ENCODE measurements at regions not wholly inside any gene's neighbourhood (a gene's known extent, or its start where the extent isn't known, plus 50 kb on each side); places are given as distances from the start of the nearest gene placed in this dataset.

GRCh38 chr20:8964959-8965562 is 103.8 kb upstream of the PLCB4 start:
- Histone ChIP-seq H3K9me3 (ENCODE audit: control insufficient read depth, low read depth, low read length) (no peaks in the 10 kb centered on the region), H3K4me1 (ENCODE audit: control insufficient read depth, insufficient read depth, low read length) (no peaks in the 10 kb centered on the region), H3K36me3 (ENCODE audit: control insufficient read depth, insufficient read depth, low read length) (no peaks in the 10 kb centered on the region), H3K4me3 (ENCODE audit: low read length) (no peak overlapping the region), H3K27me3 (ENCODE audit: control insufficient read depth, insufficient read depth, low read length) (peaks cover 3% of the 10 kb centered on the region), H3K27ac (ENCODE audit: low read length) (no peak overlapping the region)
- WGBS (ENCODE audit: insufficient coverage, low lambda C conversion rate) = 67% methylated on average over 1 of the region's 5 CpGs
- no peak for DNase-seq

- peaks cover 3% of the 10 kb centered on the region for H3K27me3 ChIP-seq (ENCODE audit: control insufficient read depth, insufficient read depth, low read length)
- 100% methylated on average over 2 of the region's 2 CpGs for WGBS (ENCODE audit: insufficient coverage, low lambda C conversion rate)
- H3K27ac ChIP-seq (ENCODE audit: low read length) = no peak overlapping the region
- H3K36me3 ChIP-seq (ENCODE audit: control insufficient read depth, insufficient read depth, low read length) = no peaks in the 10 kb centered on the region
- no peaks in the 10 kb centered on the region for H3K4me1 ChIP-seq (ENCODE audit: control insufficient read depth, insufficient read depth, low read length)
- H3K9me3 ChIP-seq (ENCODE audit: control insufficient read depth, low read depth, low read length) = no peaks in the 10 kb centered on the region
- no peak for DNase-seq
- H3K4me3 ChIP-seq (ENCODE audit: low read length) = no peak overlapping the region
Measured at GRCh38 chr20:8967641-8968245, 101.1 kb upstream of the PLCB4 start.

- Histone ChIP-seq H3K27ac (ENCODE audit: low read length) (no peak overlapping the region), H3K27me3 (ENCODE audit: control insufficient read depth, insufficient read depth, low read length) (peaks cover 3% of the 10 kb centered on the region), H3K9me3 (ENCODE audit: control insufficient read depth, low read depth, low read length) (no peaks in the 10 kb centered on the region), H3K4me1 (ENCODE audit: control insufficient read depth, insufficient read depth, low read length) (no peaks in the 10 kb centered on the region), H3K4me3 (ENCODE audit: low read length) (no peak overlapping the region), H3K36me3 (ENCODE audit: control insufficient read depth, insufficient read depth, low read length) (no peaks in the 10 kb centered on the region)
- peak in 1 of 2 donors; percentile 14 for DNase-seq
Measured at GRCh38 chr20:8969146-8969583, 99.7 kb upstream of the PLCB4 start.

- Histone ChIP-seq H3K36me3 (ENCODE audit: control insufficient read depth, insufficient read depth, low read length) (no peaks in the 10 kb centered on the region), H3K4me3 (ENCODE audit: low read length) (no peak overlapping the region), H3K4me1 (ENCODE audit: control insufficient read depth, insufficient read depth, low read length) (no peaks in the 10 kb centered on the region), H3K27me3 (ENCODE audit: control insufficient read depth, insufficient read depth, low read length) (no peaks in the 10 kb centered on the region), H3K9me3 (ENCODE audit: control insufficient read depth, low read depth, low read length) (no peaks in the 10 kb centered on the region), H3K27ac (ENCODE audit: low read length) (no peak overlapping the region)
- no peak for DNase-seq
- 100% methylated on average over 2 of the region's 4 CpGs for WGBS (ENCODE audit: insufficient coverage, low lambda C conversion rate)
Measured at GRCh38 chr20:8971669-8972316, 97.1 kb upstream of the PLCB4 start.

GRCh38 chr20:8972963-8973705 is 95.8 kb upstream of the PLCB4 start:
- Histone ChIP-seq H3K4me1 (ENCODE audit: control insufficient read depth, insufficient read depth, low read length) (no peaks in the 10 kb centered on the region), H3K27ac (ENCODE audit: low read length) (no peak overlapping the region), H3K36me3 (ENCODE audit: control insufficient read depth, insufficient read depth, low read length) (no peaks in the 10 kb centered on the region), H3K4me3 (ENCODE audit: low read length) (no peak overlapping the region), H3K9me3 (ENCODE audit: control insufficient read depth, low read depth, low read length) (no peaks in the 10 kb centered on the region), H3K27me3 (ENCODE audit: control insufficient read depth, insufficient read depth, low read length) (no peaks in the 10 kb centered on the region)
- no CpG with 5 or more reads among the region's 4 CpGs for WGBS (ENCODE audit: insufficient coverage, low lambda C conversion rate)
- DNase-seq = no peak

- Histone ChIP-seq H3K27ac (ENCODE audit: low read length) (no peak overlapping the region), H3K36me3 (ENCODE audit: control insufficient read depth, insufficient read depth, low read length) (no peaks in the 10 kb centered on the region), H3K4me3 (ENCODE audit: low read length) (no peak overlapping the region), H3K9me3 (ENCODE audit: control insufficient read depth, low read depth, low read length) (no peaks in the 10 kb centered on the region), H3K4me1 (ENCODE audit: control insufficient read depth, insufficient read depth, low read length) (no peaks in the 10 kb centered on the region), H3K27me3 (ENCODE audit: control insufficient read depth, insufficient read depth, low read length) (no peaks in the 10 kb centered on the region)
- DNase-seq = no peak
- 56% methylated on average over 1 of the region's 2 CpGs for WGBS (ENCODE audit: insufficient coverage, low lambda C conversion rate)
Measured at GRCh38 chr20:8974009-8974708, 94.7 kb upstream of the PLCB4 start.

GRCh38 chr20:8981482-8981881 is 87.4 kb upstream of the PLCB4 start:
- H3K4me1 ChIP-seq (ENCODE audit: control insufficient read depth, insufficient read depth, low read length) = no peaks in the 10 kb centered on the region
- no peak overlapping the region for H3K27ac ChIP-seq (ENCODE audit: low read length)
- H3K27me3 ChIP-seq (ENCODE audit: control insufficient read depth, insufficient read depth, low read length) = no peaks in the 10 kb centered on the region
- no peak for DNase-seq
- no peaks in the 10 kb centered on the region for H3K36me3 ChIP-seq (ENCODE audit: control insufficient read depth, insufficient read depth, low read length)
- H3K9me3 ChIP-seq (ENCODE audit: control insufficient read depth, low read depth, low read length) = no peaks in the 10 kb centered on the region
- H3K4me3 ChIP-seq (ENCODE audit: low read length) = no peak overlapping the region
- no CpG with 5 or more reads among the region's 5 CpGs for WGBS (ENCODE audit: insufficient coverage, low lambda C conversion rate)

- Histone ChIP-seq H3K27ac (ENCODE audit: low read length) (no peak overlapping the region), H3K36me3 (ENCODE audit: control insufficient read depth, insufficient read depth, low read length) (no peaks in the 10 kb centered on the region), H3K4me1 (ENCODE audit: control insufficient read depth, insufficient read depth, low read length) (no peaks in the 10 kb centered on the region), H3K4me3 (ENCODE audit: low read length) (no peak overlapping the region), H3K27me3 (ENCODE audit: control insufficient read depth, insufficient read depth, low read length) (no peaks in the 10 kb centered on the region), H3K9me3 (ENCODE audit: control insufficient read depth, low read depth, low read length) (no peaks in the 10 kb centered on the region)
- no peak for DNase-seq
- 86% methylated on average over 3 of the region's 7 CpGs for WGBS (ENCODE audit: insufficient coverage, low lambda C conversion rate)
Measured at GRCh38 chr20:8983478-8984345, 85.2 kb upstream of the PLCB4 start.

- no peak overlapping the region for H3K4me3 ChIP-seq (ENCODE audit: low read length)
- H3K27me3 ChIP-seq (ENCODE audit: control insufficient read depth, insufficient read depth, low read length) = no peaks in the 10 kb centered on the region
- WGBS (ENCODE audit: insufficient coverage, low lambda C conversion rate) = no CpG with 5 or more reads among the region's 2 CpGs
- no peaks in the 10 kb centered on the region for H3K36me3 ChIP-seq (ENCODE audit: control insufficient read depth, insufficient read depth, low read length)
- H3K9me3 ChIP-seq (ENCODE audit: control insufficient read depth, low read depth, low read length) = no peaks in the 10 kb centered on the region
- no peak for DNase-seq
- H3K27ac ChIP-seq (ENCODE audit: low read length) = no peak overlapping the region
- H3K4me1 ChIP-seq (ENCODE audit: control insufficient read depth, insufficient read depth, low read length) = no peaks in the 10 kb centered on the region
Measured at GRCh38 chr20:8986631-8987030, 82.3 kb upstream of the PLCB4 start.
